Pancreas (tissue), 10 donors: ENCODE measurements at regions not wholly inside any gene's neighbourhood (a gene's known extent, or its start where the extent isn't known, plus 50 kb on each side); places are given as distances from the start of the nearest gene placed in this dataset.

Source experiments
- ATAC-seq, 4 donors: fragments of 200-7000 bp; cut with Tn5 transposase; one replicate each; pipeline versions ENCODE4 v1.8.0 to v1.9.1; 2020; ENCODE audit warnings: mild to moderate bottlenecking in 4 of 4, moderate library complexity in 4 of 4
- DNase-seq, 6 donors: peaks; one replicate each; pipeline ENCODE4 v3.0.0-alpha.2; 2020
- FAIRE-seq: peaks from 2 replicates; lab custom pipeline; 2012; peaks lifted over from hg19 to GRCh38; lab: Jason Lieb, UNC
- H3K27ac ChIP-seq, 4 donors: fragments of 200-600 bp; sonication (generic); 1 replicate in 3 of 4; 2 replicates in 1 of 4; pipeline versions ENCODE4 v1.5.0 to v1.8.0; 2020
- H3K27me3 ChIP-seq, 4 donors: fragments of 200-600 bp; one replicate each; pipeline ENCODE4 v1.8.0; 2021
- H3K36me3 ChIP-seq, 3 donors: fragments of 200-600 bp; sonication (generic) in 1 of 3; one replicate each; pipeline versions ENCODE4 v1.5.0 to v1.8.0; 2020 to 2021
- H3K4me1 ChIP-seq, 3 donors: fragments of 200-600 bp; one replicate each; pipeline ENCODE4 v1.8.0; 2021
- H3K4me3 ChIP-seq, 4 donors: fragments of 200-600 bp; sonication (generic) in 2 of 4; one replicate each; pipeline versions ENCODE4 v1.5.0 to v1.8.0; 2020 to 2021
- H3K9me3 ChIP-seq, 4 donors: fragments of 200-600 bp; one replicate each; pipeline ENCODE4 v1.8.0; 2021
- WGBS, 2 donors: extraction: QIAGEN DNeasy Blood & Tissue Kit; methylation state at CpG; one replicate each; pipeline ENCODE4 v1.1.7; 2013; 5-methylcytosine and 5-hydroxymethylcytosine counted together
- intact Hi-C, 3 donors: fragments of 100-400 bp; cut with DNase I; formaldehyde crosslinking; loops; one replicate each; pipeline versions ENCODE4 v1.11.1 to v1.14.2; 2022
- TF ChIP-seq, protein P1 (sequence below), 4 donors: fragments of 200-600 bp; sonication (generic) in 3 of 4; IDR thresholded peaks; one replicate each; pipeline versions ENCODE4 v1.5.0 to v1.8.0; 2021; ENCODE audit warnings: antibody characterized with exemption in 4 of 4
- donor health status: healthy with polysubstance abuse.
- donor health status: DM: no; HTN: no; CAD: no; lungs with moderate emphysema.
- donor health status: DM: no; HTN: no; CAD: no.
- donor health status: control.
- donor health status: control.
- donor health status: Bipolar disorder and iron deficiency.
- donor health status: DM: yes; HTN: yes; CAD: no.
- donor health status: DM: no; HTN: no; CAD: no.
- donor health status: DM: no; HTN: no; CAD: no.
- donor health status: DM: yes; HTN: yes; CAD: no.

DNA sequence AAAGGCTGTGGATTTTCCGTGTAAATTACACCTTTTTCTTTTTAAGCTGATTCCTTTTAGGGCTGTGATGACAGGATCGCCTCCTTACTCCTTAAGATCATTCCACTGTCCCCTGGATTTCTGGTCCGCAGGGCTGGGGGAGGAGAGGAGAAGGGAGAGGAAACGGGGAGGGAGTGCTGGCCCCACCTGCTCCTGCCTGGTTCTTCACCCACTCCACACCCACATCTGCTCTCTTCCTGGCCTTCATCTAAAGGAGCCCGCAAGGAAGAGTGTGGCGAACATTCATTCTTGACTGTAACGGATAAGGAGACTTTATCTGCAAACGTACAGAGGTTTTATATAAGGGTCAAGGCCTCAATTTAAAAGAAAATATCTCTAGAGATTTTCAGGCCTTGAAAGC, 242.0 kb downstream of the RHOU start:
- DNase-seq: no peak

DNA sequence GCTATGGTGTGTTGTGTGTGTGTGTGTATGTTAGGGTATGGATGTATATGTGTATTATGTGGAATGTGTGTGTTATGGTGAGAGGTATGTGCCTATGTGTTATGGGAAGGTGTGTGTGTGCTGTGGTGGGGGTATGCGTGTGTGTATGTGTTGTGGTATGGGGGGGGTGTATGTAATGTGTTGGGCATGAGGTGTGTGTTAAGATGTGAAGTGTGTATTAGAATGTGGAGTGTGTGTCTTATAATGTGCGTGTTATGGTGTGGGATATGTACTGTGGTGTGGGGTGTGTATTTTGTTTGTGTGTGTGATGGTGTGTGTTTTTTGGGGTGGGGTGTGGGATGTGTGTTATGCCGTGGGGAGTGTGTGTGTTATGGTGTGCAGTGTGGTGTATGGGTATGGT, 242.5 kb downstream of the RHOU start:
- ATAC-seq (no peak), FAIRE-seq (no peak), DNase-seq (no peak)
- Histone ChIP-seq H3K9me3 (no peaks in the 10 kb centered on the region), H3K27me3 (no peaks in the 10 kb centered on the region), H3K27ac (no peak overlapping the region), H3K4me3 (no peak overlapping the region), H3K4me1 (peaks cover 0 to 5% (median 0%) of the 10 kb centered on the region in 3 donors), H3K36me3 (no peaks in the 10 kb centered on the region)
- TF ChIP-seq, protein P1, sequence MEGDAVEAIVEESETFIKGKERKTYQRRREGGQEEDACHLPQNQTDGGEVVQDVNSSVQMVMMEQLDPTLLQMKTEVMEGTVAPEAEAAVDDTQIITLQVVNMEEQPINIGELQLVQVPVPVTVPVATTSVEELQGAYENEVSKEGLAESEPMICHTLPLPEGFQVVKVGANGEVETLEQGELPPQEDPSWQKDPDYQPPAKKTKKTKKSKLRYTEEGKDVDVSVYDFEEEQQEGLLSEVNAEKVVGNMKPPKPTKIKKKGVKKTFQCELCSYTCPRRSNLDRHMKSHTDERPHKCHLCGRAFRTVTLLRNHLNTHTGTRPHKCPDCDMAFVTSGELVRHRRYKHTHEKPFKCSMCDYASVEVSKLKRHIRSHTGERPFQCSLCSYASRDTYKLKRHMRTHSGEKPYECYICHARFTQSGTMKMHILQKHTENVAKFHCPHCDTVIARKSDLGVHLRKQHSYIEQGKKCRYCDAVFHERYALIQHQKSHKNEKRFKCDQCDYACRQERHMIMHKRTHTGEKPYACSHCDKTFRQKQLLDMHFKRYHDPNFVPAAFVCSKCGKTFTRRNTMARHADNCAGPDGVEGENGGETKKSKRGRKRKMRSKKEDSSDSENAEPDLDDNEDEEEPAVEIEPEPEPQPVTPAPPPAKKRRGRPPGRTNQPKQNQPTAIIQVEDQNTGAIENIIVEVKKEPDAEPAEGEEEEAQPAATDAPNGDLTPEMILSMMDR (IDR thresholded peaks at IDR 0.05): no peak
- intact Hi-C loops: no loop called here
- 89 to 95% methylated on average over 3 of the region's 3 CpGs for WGBS, 2 donors

More for the DNA sequence above, 242.0 kb downstream of the RHOU start:
- Histone ChIP-seq H3K36me3 (no peaks in the 10 kb centered on the region), H3K4me3 (no peak overlapping the region), H3K27me3 (no peaks in the 10 kb centered on the region), H3K27ac (no peak overlapping the region), H3K9me3 (no peaks in the 10 kb centered on the region), H3K4me1 (peaks cover 0 to 5% (median 0%) of the 10 kb centered on the region in 3 donors)
- TF ChIP-seq, protein P1 (IDR thresholded peaks at IDR 0.05): no peak
- intact Hi-C loops: no loop called here
- ATAC-seq (no peak), FAIRE-seq (no peak)
- 82 to 89% methylated on average over 8 of the region's 8 CpGs for WGBS, 2 donors

DNA sequence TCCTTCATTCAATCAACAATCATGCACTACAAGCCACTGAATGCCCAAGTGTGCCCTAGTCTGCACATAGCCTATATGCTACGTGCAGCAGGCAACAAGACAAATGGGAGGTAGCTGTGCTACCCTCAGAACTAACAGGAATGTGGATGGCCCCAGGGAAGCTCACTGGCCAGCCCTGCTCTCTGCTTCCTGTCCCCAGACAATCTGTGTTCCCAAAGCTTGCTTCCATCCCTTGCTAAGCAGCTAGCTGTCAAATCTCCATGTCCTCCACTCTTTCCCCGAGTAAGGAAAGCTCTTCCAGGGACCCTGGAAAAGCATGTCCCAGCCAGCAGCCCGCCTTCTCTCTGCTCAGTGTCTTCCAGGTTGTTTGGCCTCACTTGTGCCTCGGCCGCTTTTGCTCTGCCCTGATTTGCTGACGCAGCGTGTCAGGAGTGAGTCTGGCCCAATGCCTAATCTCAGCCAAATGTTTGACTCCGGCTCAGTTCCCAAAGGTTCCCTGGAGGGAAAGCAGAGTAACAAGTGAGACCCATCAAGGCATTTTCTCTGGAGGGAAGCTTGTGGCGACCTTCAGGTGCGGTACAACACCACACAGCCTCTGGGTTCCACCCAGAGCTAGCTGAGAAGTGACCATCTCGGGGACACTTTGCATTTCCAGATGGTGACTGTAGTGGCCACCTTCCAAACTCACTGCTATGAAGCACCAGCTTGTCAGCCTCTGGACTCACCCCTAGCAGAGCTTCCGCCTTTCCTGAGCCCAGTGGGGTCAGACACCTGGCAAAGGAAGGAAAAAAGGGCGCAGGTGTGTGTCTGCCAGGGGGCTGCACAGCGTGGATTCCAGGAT, 243.4 kb downstream of the RHOU start:
- DNase-seq (peak in 3 of 6 donors; percentile 30 to 57 (median 51)), ATAC-seq (peak; percentile 56 to 83 (median 78)), FAIRE-seq (no peak)
- TF ChIP-seq, protein P1 (IDR thresholded peaks at IDR 0.05): no peak
- intact Hi-C loops: no loop called here
- no peak overlapping the region for H3K4me3 ChIP-seq
- no peak overlapping the region for H3K27ac ChIP-seq
- H3K36me3 ChIP-seq: no peaks in the 10 kb centered on the region
- H3K9me3 ChIP-seq: no peaks in the 10 kb centered on the region
- peaks cover 0 to 5% (median 0%) of the 10 kb centered on the region in 3 donors for H3K4me1 ChIP-seq
- WGBS, 2 donors: 34 to 40% methylated on average over 13 to 14 of the region's 14 CpGs
- H3K27me3 ChIP-seq: no peaks in the 10 kb centered on the region

DNA sequence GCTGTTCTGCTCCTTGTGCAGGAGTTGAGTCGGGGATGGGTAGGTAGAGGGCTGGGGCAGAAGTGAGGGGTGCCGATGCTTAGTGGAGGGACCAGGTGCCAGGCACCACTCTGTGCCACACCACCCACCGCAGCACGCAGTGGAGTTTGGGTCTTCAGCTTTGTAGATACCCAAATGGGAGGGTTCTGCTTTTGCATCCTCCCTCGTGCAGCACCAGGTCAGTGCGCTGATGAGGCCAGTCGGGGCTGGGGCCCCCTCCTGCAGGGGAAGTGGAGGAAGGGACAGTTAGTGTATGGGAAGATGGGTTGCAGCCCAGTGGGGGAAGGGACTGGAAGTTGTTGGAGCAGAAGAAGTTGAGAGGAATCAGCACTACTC, 244.0 kb downstream of the RHOU start:
- no peaks in the 10 kb centered on the region for H3K36me3 ChIP-seq
- FAIRE-seq (no peak), DNase-seq (no peak), ATAC-seq (peak in 2 of 4 donors; percentile 13 to 14)
- no peak overlapping the region for H3K4me3 ChIP-seq
- intact Hi-C loops: no loop called here
- H3K27me3 ChIP-seq: no peaks in the 10 kb centered on the region
- TF ChIP-seq, protein P1 (IDR thresholded peaks at IDR 0.05): no peak
- H3K27ac ChIP-seq: no peak overlapping the region
- H3K4me1 ChIP-seq: peaks cover 0 to 5% (median 0%) of the 10 kb centered on the region in 3 donors
- WGBS, 2 donors: 85 to 89% methylated on average over 7 of the region's 7 CpGs
- H3K9me3 ChIP-seq: no peaks in the 10 kb centered on the region

DNA sequence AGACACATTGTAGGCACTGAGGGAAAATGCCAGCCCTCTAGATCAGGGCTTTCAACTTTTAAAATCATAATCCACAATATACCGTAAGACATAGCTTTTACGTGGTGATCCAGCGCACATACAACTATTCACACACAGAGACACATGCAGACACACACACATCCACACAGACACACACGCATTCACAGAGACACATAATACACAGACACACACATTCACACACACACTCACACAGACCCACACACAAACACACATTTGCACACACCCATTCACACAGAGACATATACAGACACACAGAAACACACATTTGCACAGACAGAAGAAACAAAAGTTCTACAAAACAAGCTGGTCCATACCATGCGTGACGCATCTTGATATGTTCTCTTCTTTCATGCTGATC, 244.5 kb downstream of the RHOU start:
- WGBS, 2 donors: 97 to 98% methylated on average over 6 of the region's 6 CpGs
- Histone ChIP-seq H3K4me1 (peaks cover 0 to 5% (median 0%) of the 10 kb centered on the region in 3 donors), H3K9me3 (no peaks in the 10 kb centered on the region), H3K27me3 (no peaks in the 10 kb centered on the region), H3K27ac (no peak overlapping the region), H3K4me3 (no peak overlapping the region), H3K36me3 (no peaks in the 10 kb centered on the region)
- DNase-seq (no peak), ATAC-seq (no peak), FAIRE-seq (no peak)
- TF ChIP-seq, protein P1 (IDR thresholded peaks at IDR 0.05): no peak
- intact Hi-C loops: no loop called here
